DOHH2 (cell line): ENCODE measurements at regions not wholly inside any gene's neighbourhood (a gene's known extent, or its start where the extent isn't known, plus 50 kb on each side); places are given as distances from the start of the nearest gene placed in this dataset.

Experiments used
- H3F3A ChIP-seq: fragments of 200-600 bp; sonication (generic), shearing (Covaris generic); 2 replicates; pipeline ENCODE4 v1.6.0; 2016; ENCODE audit warnings: antibody characterized with exemption, mild to moderate bottlenecking; ENCODE audit not compliant: control insufficient read depth, insufficient read depth
- H3K27ac ChIP-seq: fragments of 200-600 bp; sonication (generic); 2 replicates; pipeline ENCODE4 v1.5.1; 2014; ENCODE audit warnings: low read depth, mild to moderate bottlenecking, low read length, moderate library complexity
- H3K27me3 ChIP-seq: fragments of 200-600 bp; sonication (generic); 2 replicates; pipeline ENCODE4 v1.6.1; 2014; ENCODE audit warnings: mild to moderate bottlenecking, low read length, mixed read lengths; ENCODE audit not compliant: control insufficient read depth
- H3K36me3 ChIP-seq: fragments of 200-600 bp; sonication (generic); 2 replicates; pipeline ENCODE4 v1.6.1; 2014; ENCODE audit warnings: mild to moderate bottlenecking, low read length, moderate library complexity, mixed read lengths; ENCODE audit not compliant: control insufficient read depth
- H3K4me1 ChIP-seq: fragments of 200-600 bp; sonication (generic); 2 replicates; pipeline ENCODE4 v1.6.1; 2014; ENCODE audit warnings: mild to moderate bottlenecking, low read length, mixed read lengths; ENCODE audit not compliant: control insufficient read depth
- H3K4me2 ChIP-seq: fragments of 200-600 bp; sonication (generic); 2 replicates; pipeline ENCODE4 v1.6.0; 2014; ENCODE audit warnings: mild to moderate bottlenecking, low read length, moderate library complexity
- H3K4me3 ChIP-seq: fragments of 200-600 bp; sonication (generic); 2 replicates; pipeline ENCODE4 v1.5.1; 2014; ENCODE audit warnings: mild to moderate bottlenecking, low read length, mixed read lengths
- H3K79me2 ChIP-seq: fragments of 200-600 bp; sonication (generic); 2 replicates; pipeline ENCODE4 v1.6.1; 2014; ENCODE audit warnings: mild to moderate bottlenecking, low read length, mixed read lengths; ENCODE audit not compliant: control insufficient read depth
- H3K9me2 ChIP-seq: fragments of 200-600 bp; sonication (generic); replicated peaks from 2 replicates; pipeline ENCODE4 v1.6.1; 2014; ENCODE audit warnings: mild to moderate bottlenecking, low read length, mixed read lengths; ENCODE audit not compliant: control insufficient read depth
- H3K9me3 ChIP-seq: fragments of 200-600 bp; sonication (generic); 2 replicates; pipeline ENCODE4 v1.6.1; 2014; ENCODE audit warnings: antibody characterized with exemption, low read length, mixed read lengths; ENCODE audit not compliant: control insufficient read depth, insufficient read depth
- H4K20me1 ChIP-seq: fragments of 200-600 bp; sonication (generic); 2 replicates; pipeline ENCODE4 v1.6.0; 2014; ENCODE audit warnings: low read depth, mild to moderate bottlenecking, antibody characterized with exemption, low read length, moderate library complexity; ENCODE audit not compliant: control insufficient read depth, insufficient read depth
- CTCF ChIP-seq: fragments of 200-600 bp; sonication (generic); IDR thresholded peaks from one replicate; pipeline ENCODE4 v1.5.1; 2014; ENCODE audit warnings: antibody characterized with exemption, mild to moderate bottlenecking, low read depth, low read length; ENCODE audit not compliant: poor library complexity, severe bottlenecking
- EZH2phosphoT487 ChIP-seq: fragments of 200-600 bp; sonication (generic); IDR thresholded peaks from 2 replicates; pipeline ENCODE4 v1.6.1; 2017; ENCODE audit warnings: borderline replicate concordance, mild to moderate bottlenecking, antibody characterized with exemption, low read length, moderate library complexity, mixed read lengths

DNA sequence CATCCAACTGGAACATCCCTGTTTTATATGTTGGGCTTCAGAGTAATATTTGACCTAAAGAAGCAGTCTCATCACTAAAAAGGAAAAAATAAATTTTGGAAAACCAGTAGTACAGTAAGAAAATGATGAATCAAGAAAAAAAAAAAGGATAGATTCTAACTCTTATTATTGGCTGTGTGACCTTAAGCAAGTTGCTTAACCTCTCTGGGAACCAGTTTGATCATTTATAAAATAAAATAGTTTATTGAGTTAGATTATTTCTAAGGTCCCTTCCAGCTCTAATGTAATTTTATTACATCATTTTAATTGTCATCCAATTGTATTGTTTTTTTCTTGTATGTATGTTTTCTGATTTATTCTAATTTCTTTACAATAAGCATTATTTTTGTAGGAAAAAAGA lies 127.0 kb downstream of the PRELID2 start:
- Histone ChIP-seq H3K27me3 (no peaks in the 10 kb centered on the region), H3K4me3 (no peak overlapping the region), H4K20me1 (no peaks in the 10 kb centered on the region), H3K4me1 (no peaks in the 10 kb centered on the region), H3F3A (no peaks in the 10 kb centered on the region), H3K27ac (no peak overlapping the region), H3K9me2 (no peaks in the 10 kb centered on the region), H3K79me2 (no peaks in the 10 kb centered on the region), H3K36me3 (no peaks in the 10 kb centered on the region), H3K4me2 (no peak overlapping the region), H3K9me3 (no peaks in the 10 kb centered on the region)
- TF ChIP-seq CTCF (no peak), EZH2phosphoT487 (no peak)

GRCh38 chr5:145704724-145705123 lies 130.4 kb downstream of the PRELID2 start:
- Histone ChIP-seq H3F3A (no peaks in the 10 kb centered on the region), H3K4me3 (no peak overlapping the region), H3K4me2 (no peak overlapping the region), H3K9me2 (no peaks in the 10 kb centered on the region), H3K9me3 (no peaks in the 10 kb centered on the region), H3K4me1 (no peaks in the 10 kb centered on the region), H4K20me1 (no peaks in the 10 kb centered on the region), H3K27ac (no peak overlapping the region), H3K36me3 (no peaks in the 10 kb centered on the region), H3K27me3 (no peaks in the 10 kb centered on the region), H3K79me2 (no peaks in the 10 kb centered on the region)
- TF ChIP-seq EZH2phosphoT487: no peak
- TF ChIP-seq CTCF: no peak

DNA sequence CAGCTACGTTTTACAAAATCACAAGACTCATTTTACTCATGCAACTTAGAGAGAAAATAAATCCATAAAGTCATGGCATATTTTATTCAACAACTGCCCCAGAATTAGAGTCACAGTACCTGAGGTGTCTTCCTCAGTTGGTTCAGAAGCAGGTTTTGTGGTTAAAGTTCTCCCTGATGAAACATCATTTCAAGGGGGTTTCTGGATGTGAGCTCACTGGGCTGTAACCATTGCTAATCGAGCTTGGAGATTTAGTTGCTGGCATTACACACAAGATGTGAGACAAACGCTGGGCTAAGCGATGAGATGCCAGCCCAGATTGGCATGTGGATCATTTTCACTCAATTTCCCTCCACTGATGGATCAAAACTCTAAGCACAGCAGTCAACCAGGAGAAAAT lies 131.3 kb downstream of the PRELID2 start:
- Histone ChIP-seq H3K4me2 (no peak overlapping the region), H3K36me3 (no peaks in the 10 kb centered on the region), H3K79me2 (no peaks in the 10 kb centered on the region), H3K27ac (no peak overlapping the region), H3K9me3 (no peaks in the 10 kb centered on the region), H3K4me1 (no peaks in the 10 kb centered on the region), H3K4me3 (no peak overlapping the region), H3K27me3 (no peaks in the 10 kb centered on the region), H4K20me1 (no peaks in the 10 kb centered on the region), H3K9me2 (no peaks in the 10 kb centered on the region), H3F3A (no peaks in the 10 kb centered on the region)
- TF ChIP-seq CTCF (no peak), EZH2phosphoT487 (no peak)

GRCh38 chr5:145701404-145701803 lies 133.7 kb downstream of the PRELID2 start:
- Histone ChIP-seq H3K79me2 (no peaks in the 10 kb centered on the region), H3K27me3 (no peaks in the 10 kb centered on the region), H3K36me3 (no peaks in the 10 kb centered on the region), H4K20me1 (no peaks in the 10 kb centered on the region), H3K27ac (no peak overlapping the region), H3K4me2 (no peak overlapping the region), H3K4me1 (0 out of 2 replicates have a peak, but pooled peaks cover 3% of the 10 kb centered on the region), H3K4me3 (no peak overlapping the region), H3K9me2 (no peaks in the 10 kb centered on the region), H3F3A (no peaks in the 10 kb centered on the region), H3K9me3 (no peaks in the 10 kb centered on the region)
- no peak for TF ChIP-seq EZH2phosphoT487
- no peak for TF ChIP-seq CTCF
